ENCODE measurements at regions not wholly inside any gene's neighbourhood (a gene's known extent, or its start where the extent isn't known, plus 50 kb on each side); places are given as distances from the start of the nearest gene placed in this dataset.

- no peak for DNase-seq (ENCODE audit: low read depth in 3 of 3)
These were observed 261.3 kb downstream of the SOX11 start for GRCh38 chr2:5953525-5953924.

GRCh38 chr2:5954509-5954908 lies 262.3 kb downstream of the SOX11 start:
- no peak for DNase-seq (ENCODE audit: low read depth in 3 of 3)

- DNase-seq (ENCODE audit: low read depth in 3 of 3), result no peak
These were observed 263.7 kb downstream of the SOX11 start for GRCh38 chr2:5955921-5956320.

GRCh38 chr2:5959836-5960820 lies 267.9 kb downstream of the SOX11 start:
- no peak for DNase-seq (ENCODE audit: low read depth in 3 of 3)

GRCh38 chr2:5967506-5967905 lies 275.3 kb downstream of the SOX11 start:
- DNase-seq (ENCODE audit: low read depth in 3 of 3), result no peak

GRCh38 chr2:5969303-5969702 lies 277.1 kb downstream of the SOX11 start:
- no peak for DNase-seq (ENCODE audit: low read depth in 3 of 3)

GRCh38 chr2:5970347-5970746 lies 278.2 kb downstream of the SOX11 start:
- DNase-seq (ENCODE audit: low read depth in 3 of 3), result no peak

GRCh38 chr2:5974477-5974876 lies 282.3 kb downstream of the SOX11 start:
- no peak for DNase-seq (ENCODE audit: low read depth in 3 of 3)

GRCh38 chr2:5975401-5975800 lies 283.2 kb downstream of the SOX11 start:
- DNase-seq (ENCODE audit: low read depth in 3 of 3), result no peak

GRCh38 chr2:5976531-5977065 lies 284.4 kb downstream of the SOX11 start:
- DNase-seq (ENCODE audit: low read depth in 3 of 3), result no peak

GRCh38 chr2:5977477-5977876 lies 285.3 kb downstream of the SOX11 start:
- no peak for DNase-seq (ENCODE audit: low read depth in 3 of 3)

- no peak for DNase-seq (ENCODE audit: low read depth in 3 of 3)
These were observed 286.1 kb downstream of the SOX11 start for GRCh38 chr2:5978131-5978751.

GRCh38 chr2:5980450-5981190 lies 288.4 kb downstream of the SOX11 start:
- DNase-seq (ENCODE audit: low read depth in 3 of 3), result no peak

- no peak for DNase-seq (ENCODE audit: low read depth in 3 of 3)
These were observed 290.2 kb downstream of the SOX11 start for GRCh38 chr2:5982193-5982902.

GRCh38 chr2:5982903-5983265 lies 290.7 kb downstream of the SOX11 start:
- DNase-seq (ENCODE audit: low read depth in 3 of 3), result no peak

- no peak for DNase-seq (ENCODE audit: low read depth in 3 of 3)
These were observed 291.5 kb downstream of the SOX11 start for GRCh38 chr2:5983511-5984272.

- no peak for DNase-seq (ENCODE audit: low read depth in 3 of 3)
These were observed 292.1 kb downstream of the SOX11 start for GRCh38 chr2:5984273-5984655.

- no peak for DNase-seq (ENCODE audit: low read depth in 3 of 3)
These were observed 292.8 kb downstream of the SOX11 start for GRCh38 chr2:5984946-5985345.

- no peak for DNase-seq (ENCODE audit: low read depth in 3 of 3)
These were observed 293.6 kb downstream of the SOX11 start for GRCh38 chr2:5985536-5986385.

Data from stimulated activated CD4-positive, alpha-beta T cell treated with anti-CD3 and anti-CD28 coated beads, TNF-alpha, amount 100 ng/mL, for 48 hours (primary cell).